OCI-LY7 (cell line): ENCODE measurements at regions not wholly inside any gene's neighbourhood (a gene's known extent, or its start where the extent isn't known, plus 50 kb on each side); places are given as distances from the start of the nearest gene placed in this dataset.

Experiments
- BruUV-seq: library from RNA; stranded (reverse); fragments of 400-500 nt; replicated peaks from 2 replicates; lab custom pipeline; 2021; lab: Mats Ljungman, UMichigan
- CTCF ChIA-PET: fragments of 300-600 bp; sonication (Branson Sonifier 250); formaldehyde crosslinking; loops from one replicate; lab custom pipeline; 2022; ENCODE audit warnings: antibody characterized with exemption; ENCODE audit not compliant: unreplicated experiment; lab: Charles Lee
- POLR2A ChIA-PET: fragments of 300-600 bp; sonication (Branson Sonifier 250); formaldehyde crosslinking; loops from one replicate; lab custom pipeline; 2022; ENCODE audit warnings: antibody characterized with exemption; lab: Charles Lee
- DNase-seq: peaks from one replicate; pipeline ENCODE4 v3.0.0-alpha.2; 2015; ENCODE audit warnings: low spot score
- H2AFZ ChIP-seq: fragments of 200-600 bp; sonication (generic), shearing (Covaris generic); 2 replicates; pipeline ENCODE4 v1.6.1; 2014; ENCODE audit warnings: mild to moderate bottlenecking, antibody characterized with exemption, low read length, moderate library complexity
- H3K27ac ChIP-seq: fragments of 200-600 bp; sonication (generic); 2 replicates; pipeline ENCODE4 v1.5.1; 2014; ENCODE audit warnings: mixed run types, low read depth, mild to moderate bottlenecking, moderate library complexity, low read length, inconsistent platforms; ENCODE audit not compliant: poor library complexity, severe bottlenecking
- H3K36me3 ChIP-seq: fragments of 200-600 bp; sonication (generic); 2 replicates; pipeline ENCODE4 v1.6.1; 2014; ENCODE audit warnings: mild to moderate bottlenecking, antibody characterized with exemption, low read length, moderate library complexity, mixed read lengths; ENCODE audit not compliant: insufficient read depth
- H3K4me1 ChIP-seq: fragments of 200-600 bp; sonication (generic); 2 replicates; pipeline ENCODE4 v1.5.1; 2014; ENCODE audit warnings: mild to moderate bottlenecking, low read length; ENCODE audit not compliant: insufficient read depth, poor library complexity, severe bottlenecking
- H3K4me2 ChIP-seq: fragments of 200-600 bp; sonication (generic); 2 replicates; pipeline ENCODE4 v1.6.1; 2014; ENCODE audit warnings: mild to moderate bottlenecking, low read length
- H3K4me3 ChIP-seq: fragments of 200-600 bp; sonication (generic); 2 replicates; pipeline ENCODE4 v1.5.1; 2014; ENCODE audit warnings: mild to moderate bottlenecking, low read depth, low read length; ENCODE audit not compliant: poor library complexity, severe bottlenecking
- H3K79me2 ChIP-seq: fragments of 200-600 bp; sonication (generic); 2 replicates; pipeline ENCODE4 v1.6.1; 2016; ENCODE audit warnings: low read depth, mild to moderate bottlenecking, low read length, moderate library complexity, mixed read lengths; ENCODE audit not compliant: insufficient read depth
- H3K9me2 ChIP-seq: fragments of 200-600 bp; sonication (generic); 2 replicates; pipeline ENCODE4 v1.6.1; 2016; ENCODE audit warnings: mild to moderate bottlenecking, low read length, mixed read lengths; ENCODE audit not compliant: insufficient read depth
- H3K9me3 ChIP-seq: fragments of 200-600 bp; sonication (generic); 2 replicates; pipeline ENCODE4 v1.6.1; 2014; ENCODE audit warnings: mild to moderate bottlenecking, mixed run types, low read length, mixed read lengths
- H4K20me1 ChIP-seq: fragments of 200-600 bp; sonication (generic); 2 replicates; pipeline ENCODE4 v1.6.1; 2014; ENCODE audit warnings: mild to moderate bottlenecking, antibody characterized with exemption, low read length, moderate library complexity, mixed read lengths; ENCODE audit not compliant: insufficient read depth
- CTCF ChIP-seq: fragments of 200-600 bp; sonication (generic); conservative IDR thresholded peaks from 2 replicates; pipeline ENCODE4 v1.5.1; 2014; ENCODE audit warnings: mild to moderate bottlenecking, antibody characterized with exemption, low read length, moderate library complexity, mixed read lengths
- EZH2phosphoT487 ChIP-seq: fragments of 200-600 bp; sonication (generic); IDR thresholded peaks from 2 replicates; pipeline ENCODE4 v1.6.1; 2018; ENCODE audit warnings: low read depth, borderline replicate concordance, mild to moderate bottlenecking, mixed run types, antibody characterized with exemption, low read length, moderate library complexity, mixed read lengths
- intact Hi-C: fragments of 100-400 bp; cut with micrococcal nuclease; formaldehyde crosslinking; loops from one replicate; pipeline ENCODE4 v1.10.0; 2022; ENCODE audit not compliant: unreplicated experiment

GRCh38 chr7:119482209-119482608 lies 790.8 kb upstream of the KCND2 start:
- no peak overlapping the region for H3K4me3 ChIP-seq
- H3K9me2 ChIP-seq: no peaks in the 10 kb centered on the region
- H2AFZ ChIP-seq: no peak overlapping the region
- H3K36me3 ChIP-seq: no peaks in the 10 kb centered on the region
- no peaks in the 10 kb centered on the region for H3K79me2 ChIP-seq
- ChIA-PET CTCF (no interaction called here), POLR2A (interaction anchor here (0.6 kb wide), 1 partner anchor 70 kb away, joined by 3 read pairs; no protein-coding TSS in a partner anchor)
- no peaks in the 10 kb centered on the region for H3K4me1 ChIP-seq
- TF ChIP-seq CTCF (0 out of 2 replicates have a peak, but pooled peaks have one; percentile 29), EZH2phosphoT487 (no peak)
- no peaks in the 10 kb centered on the region for H3K9me3 ChIP-seq
- no TSS peak for BruUV-seq
- peak; percentile 7 for DNase-seq
- intact Hi-C loops: no loop called here
- H4K20me1 ChIP-seq: no peaks in the 10 kb centered on the region
- H3K4me2 ChIP-seq: no peak overlapping the region
- no peak overlapping the region for H3K27ac ChIP-seq

GRCh38 chr7:119482671-119483070 lies 790.3 kb upstream of the KCND2 start:
- no peaks in the 10 kb centered on the region for H3K9me3 ChIP-seq
- ChIA-PET CTCF (no interaction called here), POLR2A (no interaction called here)
- intact Hi-C loops: no loop called here
- BruUV-seq: no TSS peak
- no peak for DNase-seq
- no peak overlapping the region for H2AFZ ChIP-seq
- H3K9me2 ChIP-seq: no peaks in the 10 kb centered on the region
- no peaks in the 10 kb centered on the region for H4K20me1 ChIP-seq
- no peaks in the 10 kb centered on the region for H3K36me3 ChIP-seq
- no peaks in the 10 kb centered on the region for H3K4me1 ChIP-seq
- H3K4me3 ChIP-seq: no peak overlapping the region
- H3K79me2 ChIP-seq: no peaks in the 10 kb centered on the region
- no peak overlapping the region for H3K4me2 ChIP-seq
- TF ChIP-seq EZH2phosphoT487 (no peak), CTCF (no peak)
- no peak overlapping the region for H3K27ac ChIP-seq

GRCh38 chr7:119483364-119483763 lies 789.6 kb upstream of the KCND2 start:
- H3K4me3 ChIP-seq: no peak overlapping the region
- no peak for DNase-seq
- TF ChIP-seq CTCF: no peak
- no peak for TF ChIP-seq EZH2phosphoT487
- H4K20me1 ChIP-seq: no peaks in the 10 kb centered on the region
- H3K9me2 ChIP-seq: no peaks in the 10 kb centered on the region
- H3K36me3 ChIP-seq: no peaks in the 10 kb centered on the region
- ChIA-PET POLR2A (no interaction called here), CTCF (no interaction called here)
- no TSS peak for BruUV-seq
- intact Hi-C loops: no loop called here
- no peaks in the 10 kb centered on the region for H3K9me3 ChIP-seq
- no peak overlapping the region for H2AFZ ChIP-seq
- H3K4me1 ChIP-seq: no peaks in the 10 kb centered on the region
- no peaks in the 10 kb centered on the region for H3K79me2 ChIP-seq
- H3K4me2 ChIP-seq: no peak overlapping the region
- H3K27ac ChIP-seq: no peak overlapping the region
